ENCODE measurements at regions not wholly inside any gene's neighbourhood (a gene's known extent, or its start where the extent isn't known, plus 50 kb on each side); places are given as distances from the start of the nearest gene placed in this dataset.

- TF ChIP-seq CTCF (IDR thresholded peaks at IDR 0.05; ENCODE audit: low read depth, low read length) (no peak), POLR2A (IDR thresholded peaks at IDR 0.05; ENCODE audit: extremely low read depth, insufficient read length) (no peak)
Observed at GRCh38 chr6:115613488-115613887, 447.2 kb downstream of the FRK start.

All from NB4 (cell line).